ENCODE measurements at regions not wholly inside any gene's neighbourhood (a gene's known extent, or its start where the extent isn't known, plus 50 kb on each side); places are given as distances from the start of the nearest gene placed in this dataset.

GRCh38 chr13:97858161-97858560 lies 95.3 kb upstream of the IPO5 start:
- POLR2A ChIA-PET = no interaction called here
- 100% methylated on average over 2 of the region's 2 CpGs for WGBS (ENCODE audit: low lambda C conversion rate)
- Histone ChIP-seq H3K9me3 (no peaks in the 10 kb centered on the region), H2AFZ (ENCODE audit: low read depth) (no peak overlapping the region), H3K9ac (no peak overlapping the region), H3K27me3 (ENCODE audit: insufficient read depth) (no peaks in the 10 kb centered on the region), H4K20me1 (ENCODE audit: insufficient read depth) (no peaks in the 10 kb centered on the region), H3K4me2 (no peak overlapping the region), H3F3A (replicated peaks; ENCODE audit: insufficient read depth) (no peaks in the 10 kb centered on the region), H3K79me2 (ENCODE audit: insufficient read depth) (no peaks in the 10 kb centered on the region), H3K27ac (ENCODE audit: low read depth in 2 of 2, low read length in 1 of 2) (no peak overlapping the region), H3K4me3 (ENCODE audit: low read depth in 2 of 2, low read length in 1 of 2) (no peak overlapping the region), H3K4me1 (ENCODE audit: control insufficient read depth in 1 of 2, insufficient read depth in 2 of 2, low read depth in 1 of 2, low read length in 1 of 2) (peaks cover 3 to 15% of the 10 kb centered on the region in 2 experiments; a peak in 2 of 4 replicates), H3K9me2 (no peaks in the 10 kb centered on the region), H3K36me3 (replicated peaks in 1 of 2; ENCODE audit: control insufficient read depth in 1 of 2, insufficient read depth in 2 of 2, low read length in 1 of 2) (no peaks in the 10 kb centered on the region)
- CTCF ChIA-PET = interaction anchor here (0.8 to 3.4 kb wide), 7 partner anchors 7 to 985 kb away, joined by 3 to 18 read pairs (median 3); no protein-coding TSS in a partner anchor
- no peak for DNase-seq
- TF ChIP-seq ZBTB33 (IDR thresholded peaks at IDR 0.05; ENCODE audit: borderline replicate concordance, low read depth) = no peak
- TF ChIP-seq FOXJ3 (CRISPR knock-in tag; IDR thresholded peaks at IDR 0.05) = no peak
- TF ChIP-seq POLR2AphosphoS5 (IDR thresholded peaks at IDR 0.05; ENCODE audit: low read depth, low read length) = no peak
- no peak for TF ChIP-seq IRF3 (IDR thresholded peaks at IDR 0.05; ENCODE audit: low read depth, low read length)
- no peak for TF ChIP-seq CTCF (IDR thresholded peaks at IDR 0.05)
- TF ChIP-seq RCOR1 (IDR thresholded peaks at IDR 0.05; ENCODE audit: low read length) = no peak
- no peak for TF ChIP-seq MXI1 (IDR thresholded peaks at IDR 0.05; ENCODE audit: low read depth, low read length)
- TF ChIP-seq NFIC (IDR thresholded peaks at IDR 0.05; ENCODE audit: borderline replicate concordance) = no peak
- TF ChIP-seq RFX5 (IDR thresholded peaks at IDR 0.05; ENCODE audit: low read length) = no peak
- no peak for TF ChIP-seq FOXM1 (IDR thresholded peaks at IDR 0.05; ENCODE audit: low read depth)
- no peak for TF ChIP-seq EP300 (IDR thresholded peaks at IDR 0.05; ENCODE audit: borderline replicate concordance in 1 of 2, low read depth in 1 of 2, low read length in 1 of 2)
- TF ChIP-seq GATA2 (CRISPR knock-in tag; IDR thresholded peaks at IDR 0.05) = no peak
- TF ChIP-seq REST (IDR thresholded peaks at IDR 0.05; ENCODE audit: low read depth, low read length) = no peak
